ENCODE measurements at regions not wholly inside any gene's neighbourhood (a gene's known extent, or its start where the extent isn't known, plus 50 kb on each side); places are given as distances from the start of the nearest gene placed in this dataset.

- Histone ChIP-seq H2AFZ (ENCODE audit: low read length) (no peak overlapping the region), H3K36me3 (ENCODE audit: insufficient read depth, low read length) (no peaks in the 10 kb centered on the region), H3K4me1 (ENCODE audit: insufficient read depth, low read length) (no peaks in the 10 kb centered on the region), H3K27me3 (ENCODE audit: insufficient read depth, low read length) (no peaks in the 10 kb centered on the region), H3K27ac (ENCODE audit: low read depth, low read length) (no peak overlapping the region), H3K79me2 (ENCODE audit: insufficient read depth, low read length) (no peaks in the 10 kb centered on the region), H3K9me3 (ENCODE audit: low read depth, low read length) (peaks cover 9% of the 10 kb centered on the region), H3K4me3 (ENCODE audit: insufficient read depth, low read length) (no peak overlapping the region), H3K4me2 (ENCODE audit: insufficient read depth, low read length) (no peak overlapping the region), H4K20me1 (ENCODE audit: insufficient read depth, low read length) (no peaks in the 10 kb centered on the region)
- TF ChIP-seq CTCF (IDR thresholded peaks at IDR 0.05; ENCODE audit: extremely low read depth, low read depth, low read length), result no peak
- DNase-seq (ENCODE audit: insufficient read length, low spot score, missing footprints), result no peak
Measured at GRCh38 chr3:145355206-145355605, 805.8 kb downstream of the PLOD2 start.

- Histone ChIP-seq H3K27me3 (ENCODE audit: insufficient read depth, low read length) (no peaks in the 10 kb centered on the region), H2AFZ (ENCODE audit: low read length) (no peak overlapping the region), H3K79me2 (ENCODE audit: insufficient read depth, low read length) (no peaks in the 10 kb centered on the region), H3K36me3 (ENCODE audit: insufficient read depth, low read length) (no peaks in the 10 kb centered on the region), H3K9me3 (ENCODE audit: low read depth, low read length) (peaks cover 9% of the 10 kb centered on the region), H4K20me1 (ENCODE audit: insufficient read depth, low read length) (no peaks in the 10 kb centered on the region), H3K4me2 (ENCODE audit: insufficient read depth, low read length) (no peak overlapping the region), H3K4me3 (ENCODE audit: insufficient read depth, low read length) (no peak overlapping the region), H3K27ac (ENCODE audit: low read depth, low read length) (no peak overlapping the region), H3K4me1 (ENCODE audit: insufficient read depth, low read length) (no peaks in the 10 kb centered on the region)
- TF ChIP-seq CTCF (IDR thresholded peaks at IDR 0.05; ENCODE audit: extremely low read depth, low read depth, low read length), result no peak
- no peak for DNase-seq (ENCODE audit: insufficient read length, low spot score, missing footprints)
Measured at GRCh38 chr3:145357453-145357852, 803.5 kb downstream of the PLOD2 start.

- TF ChIP-seq CTCF (IDR thresholded peaks at IDR 0.05; ENCODE audit: extremely low read depth, low read depth, low read length), result no peak
- Histone ChIP-seq H3K79me2 (ENCODE audit: insufficient read depth, low read length) (no peaks in the 10 kb centered on the region), H3K4me3 (ENCODE audit: insufficient read depth, low read length) (no peak overlapping the region), H3K4me1 (ENCODE audit: insufficient read depth, low read length) (no peaks in the 10 kb centered on the region), H3K36me3 (ENCODE audit: insufficient read depth, low read length) (no peaks in the 10 kb centered on the region), H4K20me1 (ENCODE audit: insufficient read depth, low read length) (no peaks in the 10 kb centered on the region), H3K27me3 (ENCODE audit: insufficient read depth, low read length) (no peaks in the 10 kb centered on the region), H3K4me2 (ENCODE audit: insufficient read depth, low read length) (no peak overlapping the region), H2AFZ (ENCODE audit: low read length) (no peak overlapping the region), H3K27ac (ENCODE audit: low read depth, low read length) (no peak overlapping the region), H3K9me3 (ENCODE audit: low read depth, low read length) (peaks cover 6% of the 10 kb centered on the region)
- DNase-seq (ENCODE audit: insufficient read length, low spot score, missing footprints), result no peak
Measured at GRCh38 chr3:145359040-145359439, 801.9 kb downstream of the PLOD2 start.

GRCh38 chr3:145368748-145369147 is 792.2 kb downstream of the PLOD2 start:
- H4K20me1 ChIP-seq (ENCODE audit: insufficient read depth, low read length), result no peaks in the 10 kb centered on the region
- no peaks in the 10 kb centered on the region for H3K79me2 ChIP-seq (ENCODE audit: insufficient read depth, low read length)
- peaks cover 5% of the 10 kb centered on the region for H3K9me3 ChIP-seq (ENCODE audit: low read depth, low read length)
- DNase-seq (ENCODE audit: insufficient read length, low spot score, missing footprints), result peak; percentile 29
- H3K36me3 ChIP-seq (ENCODE audit: insufficient read depth, low read length), result no peaks in the 10 kb centered on the region
- no peaks in the 10 kb centered on the region for H3K27me3 ChIP-seq (ENCODE audit: insufficient read depth, low read length)
- no peak for TF ChIP-seq CTCF (IDR thresholded peaks at IDR 0.05; ENCODE audit: extremely low read depth, low read depth, low read length)
- no peak overlapping the region for H2AFZ ChIP-seq (ENCODE audit: low read length)
- no peak overlapping the region for H3K4me3 ChIP-seq (ENCODE audit: insufficient read depth, low read length)
- no peak overlapping the region for H3K27ac ChIP-seq (ENCODE audit: low read depth, low read length)
- no peak overlapping the region for H3K4me2 ChIP-seq (ENCODE audit: insufficient read depth, low read length)
- no peaks in the 10 kb centered on the region for H3K4me1 ChIP-seq (ENCODE audit: insufficient read depth, low read length)

All from osteoblast (primary cell).